Fibroblast of skin of abdomen (primary cell): ENCODE measurements at regions not wholly inside any gene's neighbourhood (a gene's known extent, or its start where the extent isn't known, plus 50 kb on each side); places are given as distances from the start of the nearest gene placed in this dataset.
"Not testable (repeated sequence)": the region's sequence is repeated elsewhere in the genome, so short reads cannot be mapped to it uniquely, and the experiment has no call there.

ENCODE experiments used
- DNase-seq: peaks from one replicate; pipeline ENCODE4 v3.0.0-alpha.2; 2013

GRCh38 chr13:65940720-65941119 is 1289.4 kb downstream of the PCDH9 start:
- no peak for DNase-seq

GRCh38 chr13:65937251-65937650 is 1292.9 kb downstream of the PCDH9 start:
- no peak for DNase-seq

- no peak for DNase-seq
These were observed 1293.9 kb downstream of the PCDH9 start for GRCh38 chr13:65936249-65936648.

GRCh38 chr13:65932587-65933239 is 1297.4 kb downstream of the PCDH9 start:
- no peak for DNase-seq

- DNase-seq: no peak
These were observed 1298.1 kb downstream of the PCDH9 start for GRCh38 chr13:65932013-65932412.

- no peak for DNase-seq
These were observed 1300.7 kb downstream of the PCDH9 start for GRCh38 chr13:65929436-65929835.

GRCh38 chr13:65926750-65927171 is 1303.4 kb downstream of the PCDH9 start:
- DNase-seq: no peak

GRCh38 chr13:65922846-65923245 is 1307.3 kb downstream of the PCDH9 start:
- not testable (repeated sequence) for DNase-seq

- peak; percentile 55 for DNase-seq
These were observed 1308.2 kb downstream of the PCDH9 start for GRCh38 chr13:65921933-65922332.

- DNase-seq: peak; percentile 84
These were observed 1312.4 kb downstream of the PCDH9 start for GRCh38 chr13:65917731-65918130.

- no peak for DNase-seq
These were observed 1314.9 kb downstream of the PCDH9 start for GRCh38 chr13:65915195-65915594.

GRCh38 chr13:65914716-65915115 is 1315.4 kb downstream of the PCDH9 start:
- peak; percentile 72 for DNase-seq

GRCh38 chr13:65913173-65913572 is 1317.0 kb downstream of the PCDH9 start:
- DNase-seq: peak; percentile 87

GRCh38 chr13:65912516-65912915 is 1317.6 kb downstream of the PCDH9 start:
- no peak for DNase-seq

- DNase-seq: no peak
These were observed 1318.5 kb downstream of the PCDH9 start for GRCh38 chr13:65911546-65912193.

GRCh38 chr13:65909501-65909900 is 1320.6 kb downstream of the PCDH9 start:
- no peak for DNase-seq

- no peak for DNase-seq
These were observed 1322.2 kb downstream of the PCDH9 start for GRCh38 chr13:65907666-65908525.

- DNase-seq: no peak
These were observed 1328.4 kb downstream of the PCDH9 start for GRCh38 chr13:65901723-65902122.

GRCh38 chr13:65894049-65894448 is 1336.1 kb downstream of the PCDH9 start:
- no peak for DNase-seq

- DNase-seq: peak; percentile 44
These were observed 1337.3 kb downstream of the PCDH9 start for GRCh38 chr13:65892859-65893258.

GRCh38 chr13:65889368-65889767 is 1340.8 kb downstream of the PCDH9 start:
- DNase-seq: peak; percentile 33

- no peak for DNase-seq
These were observed 1347.3 kb downstream of the PCDH9 start for GRCh38 chr13:65882810-65883209.

GRCh38 chr13:65881561-65882155 is 1348.5 kb downstream of the PCDH9 start:
- DNase-seq: no peak
